AG04449 (cell line): ENCODE measurements at regions not wholly inside any gene's neighbourhood (a gene's known extent, or its start where the extent isn't known, plus 50 kb on each side); places are given as distances from the start of the nearest gene placed in this dataset.

Experiments used
- CTCF ChIA-PET: fragments of 350-600 bp; formaldehyde crosslinking; extraction: SDS; loops from one replicate; lab custom pipeline; 2021; ENCODE audit warnings: antibody characterized with exemption; lab: Yijun Ruan, JAX
- POLR2A ChIA-PET: fragments of 400-600, 350-600 bp; formaldehyde crosslinking; extraction: SDS; loops from one replicate; lab custom pipeline; 2020; ENCODE audit warnings: antibody characterized with exemption, inconsistent platforms; lab: Yijun Ruan, JAX
- DNase-seq: peaks from one replicate; pipeline ENCODE4 v3.0.0-alpha.2; 2010; ENCODE audit warnings: low read depth, low spot score
- H3K4me3 ChIP-seq: 2 replicates; pipeline ENCODE4 v1.5.1; 2011; ENCODE audit warnings: low read depth, mild to moderate bottlenecking, control low read depth, low read length
- CTCF ChIP-seq: IDR thresholded peaks from one replicate; pipeline ENCODE4 v1.5.1; 2011; ENCODE audit warnings: mild to moderate bottlenecking, moderate library complexity, low read length, control low read depth, inconsistent platforms; ENCODE audit not compliant: insufficient read depth; ENCODE audit errors: missing control alignments

GRCh38 chr3:110744723-110745122 lies 326.9 kb upstream of the NECTIN3 start:
- no peak overlapping the region for H3K4me3 ChIP-seq
- POLR2A ChIA-PET, result no interaction called here
- no peak for DNase-seq
- no peak for TF ChIP-seq CTCF
- CTCF ChIA-PET, result no interaction called here

GRCh38 chr3:110749006-110749405 lies 322.6 kb upstream of the NECTIN3 start:
- no peak for TF ChIP-seq CTCF
- H3K4me3 ChIP-seq, result no peak overlapping the region
- ChIA-PET POLR2A (no interaction called here), CTCF (no interaction called here)
- DNase-seq, result no peak

- ChIA-PET POLR2A (no interaction called here), CTCF (no interaction called here)
- no peak overlapping the region for H3K4me3 ChIP-seq
- TF ChIP-seq CTCF, result no peak
- DNase-seq, result no peak
Observed at GRCh38 chr3:110750201-110750600, 321.4 kb upstream of the NECTIN3 start.

GRCh38 chr3:110752307-110752706 lies 319.3 kb upstream of the NECTIN3 start:
- no peak overlapping the region for H3K4me3 ChIP-seq
- CTCF ChIA-PET, result interaction anchor here (0.9 kb wide), 1 partner anchor 10 kb away, joined by 5 read pairs; no protein-coding TSS in a partner anchor
- no peak for DNase-seq
- POLR2A ChIA-PET, result no interaction called here
- TF ChIP-seq CTCF, result no peak

GRCh38 chr3:110753516-110753915 lies 318.1 kb upstream of the NECTIN3 start:
- CTCF ChIA-PET, result interaction anchor here (0.8 kb wide), 1 partner anchor 325 kb away, joined by 3 read pairs; no protein-coding TSS in a partner anchor
- TF ChIP-seq CTCF, result no peak

GRCh38 chr3:110754212-110754916 lies 317.3 kb upstream of the NECTIN3 start:
- TF ChIP-seq CTCF, result no peak
- DNase-seq, result no peak
- ChIA-PET CTCF (no interaction called here), POLR2A (no interaction called here)
- H3K4me3 ChIP-seq, result no peak overlapping the region

More at GRCh38 chr3:110753516-110753915, 318.1 kb upstream of the NECTIN3 start:
- POLR2A ChIA-PET, result no interaction called here
- no peak for DNase-seq
- no peak overlapping the region for H3K4me3 ChIP-seq
